Keratinocyte (primary cell): ENCODE measurements at regions not wholly inside any gene's neighbourhood (a gene's known extent, or its start where the extent isn't known, plus 50 kb on each side); places are given as distances from the start of the nearest gene placed in this dataset.

Experiments used
- EZH2 ChIP-seq: IDR thresholded peaks from one replicate; pipeline ENCODE4 v1.6.1; 2012; ENCODE audit warnings: inconsistent platforms, mild to moderate bottlenecking, low read length, moderate library complexity
- TF ChIP-seq, protein P1 (sequence below), 3 experiments: IDR thresholded peaks in 1 of 3; conservative IDR thresholded peaks in 1 of 3; optimal IDR thresholded peaks in 1 of 3; 2 replicates in 2 of 3; 3 replicates in 1 of 3; pipeline versions ENCODE3 to v1.5.1; 2011; ENCODE audit warnings: low read length in 3 of 3, mild to moderate bottlenecking in 3 of 3, moderate library complexity in 2 of 3, control low read depth in 1 of 3, inconsistent platforms in 1 of 3; ENCODE audit not compliant: insufficient read depth in 2 of 3; ENCODE audit errors: extremely low read depth in 1 of 3

DNA sequence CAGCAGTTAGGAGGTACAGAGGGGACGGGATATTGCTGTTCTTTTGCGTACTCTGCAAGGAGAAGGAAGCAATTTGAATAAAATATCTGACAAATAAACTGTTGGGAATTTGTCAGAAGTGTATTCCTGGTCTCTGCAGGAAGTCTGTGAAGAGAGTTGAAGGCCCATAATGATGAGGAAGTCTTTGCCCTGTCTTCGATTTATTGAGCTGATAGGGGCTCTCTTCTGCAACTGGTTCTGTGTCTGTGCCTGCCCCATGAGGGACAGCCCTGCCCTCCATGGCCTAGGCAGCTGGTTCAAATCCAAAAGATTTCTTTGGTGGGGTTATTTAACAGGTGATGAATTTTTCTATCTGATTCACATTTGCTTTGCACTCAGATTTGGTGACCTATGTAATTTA is 339.7 kb upstream of the EDNRB start:
- TF ChIP-seq, protein P1, sequence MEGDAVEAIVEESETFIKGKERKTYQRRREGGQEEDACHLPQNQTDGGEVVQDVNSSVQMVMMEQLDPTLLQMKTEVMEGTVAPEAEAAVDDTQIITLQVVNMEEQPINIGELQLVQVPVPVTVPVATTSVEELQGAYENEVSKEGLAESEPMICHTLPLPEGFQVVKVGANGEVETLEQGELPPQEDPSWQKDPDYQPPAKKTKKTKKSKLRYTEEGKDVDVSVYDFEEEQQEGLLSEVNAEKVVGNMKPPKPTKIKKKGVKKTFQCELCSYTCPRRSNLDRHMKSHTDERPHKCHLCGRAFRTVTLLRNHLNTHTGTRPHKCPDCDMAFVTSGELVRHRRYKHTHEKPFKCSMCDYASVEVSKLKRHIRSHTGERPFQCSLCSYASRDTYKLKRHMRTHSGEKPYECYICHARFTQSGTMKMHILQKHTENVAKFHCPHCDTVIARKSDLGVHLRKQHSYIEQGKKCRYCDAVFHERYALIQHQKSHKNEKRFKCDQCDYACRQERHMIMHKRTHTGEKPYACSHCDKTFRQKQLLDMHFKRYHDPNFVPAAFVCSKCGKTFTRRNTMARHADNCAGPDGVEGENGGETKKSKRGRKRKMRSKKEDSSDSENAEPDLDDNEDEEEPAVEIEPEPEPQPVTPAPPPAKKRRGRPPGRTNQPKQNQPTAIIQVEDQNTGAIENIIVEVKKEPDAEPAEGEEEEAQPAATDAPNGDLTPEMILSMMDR (optimal IDR thresholded peaks at IDR 0.05 in 1 of 3, IDR thresholded peaks at IDR 0.05 in 1 of 3, conservative IDR thresholded peaks at IDR 0.05 in 1 of 3; ENCODE audit: extremely low read depth in 1 of 3, insufficient read depth in 2 of 3, low read length in 3 of 3) = no peak
- no peak for TF ChIP-seq EZH2
